Astrocyte (in vitro differentiated cells and primary cell): ENCODE measurements at regions not wholly inside any gene's neighbourhood (a gene's known extent, or its start where the extent isn't known, plus 50 kb on each side); places are given as distances from the start of the nearest gene placed in this dataset.

ENCODE experiments used
- DNase-seq: peaks from one replicate; pipeline ENCODE4 v3.0.0-alpha.2; 2010; ENCODE audit warnings: low read depth
- FAIRE-seq: peaks from 2 replicates; lab custom pipeline; 2011; peaks lifted over from hg19 to GRCh38; lab: Jason Lieb, UNC
- H2AFZ ChIP-seq: 2 replicates; pipeline ENCODE4 v1.6.0; 2012; ENCODE audit warnings: low read depth, low read length, inconsistent platforms
- H3K27ac ChIP-seq: 2 replicates; pipeline ENCODE4 v1.5.1; 2011; ENCODE audit warnings: low read depth, low read length, inconsistent platforms
- H3K27me3 ChIP-seq: 2 replicates; pipeline ENCODE4 v1.6.0; 2011; ENCODE audit warnings: low read length, inconsistent platforms; ENCODE audit not compliant: insufficient read depth
- H3K36me3 ChIP-seq: 2 replicates; pipeline ENCODE4 v1.5.1; 2011; ENCODE audit warnings: low read length, inconsistent platforms; ENCODE audit not compliant: insufficient read depth
- H3K4me1 ChIP-seq: 2 replicates; pipeline ENCODE4 v1.5.1; 2011; ENCODE audit warnings: low read length, inconsistent platforms; ENCODE audit not compliant: insufficient read depth
- H3K4me2 ChIP-seq: 2 replicates; pipeline ENCODE4 v1.6.0; 2012; ENCODE audit warnings: low read length, inconsistent platforms
- H3K4me3 ChIP-seq: 2 replicates; pipeline ENCODE4 v1.5.1; 2011; ENCODE audit warnings: low read depth, mild to moderate bottlenecking, low read length, inconsistent platforms; ENCODE audit not compliant: insufficient read depth
- H3K79me2 ChIP-seq: 2 replicates; pipeline ENCODE4 v1.6.0; 2012; ENCODE audit warnings: mild to moderate bottlenecking, low read length, inconsistent platforms; ENCODE audit not compliant: insufficient read depth
- H3K9ac ChIP-seq: 2 replicates; pipeline ENCODE4 v1.6.0; 2012; ENCODE audit warnings: mild to moderate bottlenecking, low read length, inconsistent platforms
- H3K9me3 ChIP-seq: 2 replicates; pipeline ENCODE4 v1.5.1; 2012; ENCODE audit warnings: low read depth, mild to moderate bottlenecking, low read length, inconsistent platforms; ENCODE audit not compliant: insufficient read depth
- H4K20me1 ChIP-seq: 2 replicates; pipeline ENCODE4 v1.6.0; 2012; ENCODE audit warnings: low read length, inconsistent platforms; ENCODE audit not compliant: insufficient read depth
- H3K27ac Mint-ChIP-seq: one replicate; pipeline ENCODE4 v1.8.0; 2021; ENCODE audit warnings: mild to moderate bottlenecking, mixed read lengths; ENCODE audit not compliant: unreplicated experiment
- H3K27me3 Mint-ChIP-seq: one replicate; pipeline ENCODE4 v1.8.0; 2021; ENCODE audit warnings: low read depth, mixed read lengths; ENCODE audit not compliant: unreplicated experiment
- H3K36me3 Mint-ChIP-seq: one replicate; pipeline ENCODE4 v1.8.0; 2021; ENCODE audit warnings: low read depth, mixed read lengths; ENCODE audit not compliant: unreplicated experiment
- H3K4me1 Mint-ChIP-seq: one replicate; pipeline ENCODE4 v1.8.0; 2021; ENCODE audit warnings: low read depth, mixed read lengths; ENCODE audit not compliant: unreplicated experiment
- H3K4me3 Mint-ChIP-seq: one replicate; pipeline ENCODE4 v1.8.0; 2021; ENCODE audit warnings: mild to moderate bottlenecking, moderate library complexity, mixed read lengths; ENCODE audit not compliant: unreplicated experiment
- H3K9me3 Mint-ChIP-seq: one replicate; pipeline ENCODE4 v1.8.0; 2021; ENCODE audit warnings: mild to moderate bottlenecking, mixed read lengths; ENCODE audit not compliant: unreplicated experiment
- CTCF ChIP-seq: IDR thresholded peaks from 2 replicates; pipeline ENCODE4 v1.5.1; 2011; ENCODE audit warnings: low read depth, mild to moderate bottlenecking, inconsistent platforms, low read length, moderate library complexity; ENCODE audit not compliant: insufficient read depth
- EZH2 ChIP-seq: IDR thresholded peaks from 2 replicates; pipeline ENCODE4 v1.6.1; 2012; ENCODE audit warnings: mild to moderate bottlenecking, low read length, inconsistent platforms; ENCODE audit not compliant: insufficient read depth

GRCh38 chr6:25130518-25130917, 148.7 kb upstream of the CARMIL1 start:
- Histone ChIP-seq H3K4me2 (no peak overlapping the region), H3K36me3 (no peaks in the 10 kb centered on the region), H3K79me2 (no peaks in the 10 kb centered on the region), H3K27ac (no peak overlapping the region), H3K9me3 (no peaks in the 10 kb centered on the region), H2AFZ (no peak overlapping the region), H3K4me3 (no peak overlapping the region), H4K20me1 (no peaks in the 10 kb centered on the region), H3K4me1 (no peaks in the 10 kb centered on the region), H3K27me3 (no peaks in the 10 kb centered on the region), H3K9ac (no peak overlapping the region)
- Mint-ChIP-seq H3K4me1 (no peaks in the 10 kb centered on the region), H3K27ac (no peak overlapping the region), H3K36me3 (no peaks in the 10 kb centered on the region), H3K27me3 (no peaks in the 10 kb centered on the region), H3K9me3 (peaks cover 3% of the 10 kb centered on the region), H3K4me3 (no peak overlapping the region)
- TF ChIP-seq EZH2 (no peak), CTCF (no peak)
- FAIRE-seq (no peak), DNase-seq (no peak)

- no peaks in the 10 kb centered on the region for H3K36me3 ChIP-seq
- no peak for FAIRE-seq
- Mint-ChIP-seq H3K27ac (no peak overlapping the region), H3K9me3 (peaks cover 5% of the 10 kb centered on the region), H3K36me3 (no peaks in the 10 kb centered on the region), H3K4me3 (no peak overlapping the region), H3K4me1 (no peaks in the 10 kb centered on the region), H3K27me3 (no peaks in the 10 kb centered on the region)
- DNase-seq, result no peak
- no peak overlapping the region for H3K27ac ChIP-seq
- no peaks in the 10 kb centered on the region for H4K20me1 ChIP-seq
- H3K4me2 ChIP-seq, result no peak overlapping the region
- H2AFZ ChIP-seq, result no peak overlapping the region
- no peak overlapping the region for H3K4me3 ChIP-seq
- no peak overlapping the region for H3K9ac ChIP-seq
- H3K9me3 ChIP-seq, result no peaks in the 10 kb centered on the region
- no peak for TF ChIP-seq CTCF
- TF ChIP-seq EZH2, result no peak
- H3K79me2 ChIP-seq, result no peaks in the 10 kb centered on the region
- peaks cover 1% of the 10 kb centered on the region for H3K4me1 ChIP-seq
- no peaks in the 10 kb centered on the region for H3K27me3 ChIP-seq
These were observed 146.2 kb upstream of the CARMIL1 start for GRCh38 chr6:25132934-25133333.

- no peaks in the 10 kb centered on the region for H3K79me2 ChIP-seq
- no peak overlapping the region for H2AFZ ChIP-seq
- H3K36me3 ChIP-seq, result no peaks in the 10 kb centered on the region
- no peak for DNase-seq
- H3K27me3 Mint-ChIP-seq, result no peaks in the 10 kb centered on the region
- no peak for FAIRE-seq
- H3K4me1 Mint-ChIP-seq, result peaks cover 5% of the 10 kb centered on the region
- no peak overlapping the region for H3K4me2 ChIP-seq
- no peak overlapping the region for H3K27ac Mint-ChIP-seq
- no peaks in the 10 kb centered on the region for H3K36me3 Mint-ChIP-seq
- H3K27ac ChIP-seq, result no peak overlapping the region
- H3K4me3 ChIP-seq, result no peak overlapping the region
- no peak for TF ChIP-seq EZH2
- TF ChIP-seq CTCF, result no peak
- peaks cover 7% of the 10 kb centered on the region for H3K4me1 ChIP-seq
- H3K9me3 ChIP-seq, result no peaks in the 10 kb centered on the region
- H3K4me3 Mint-ChIP-seq, result no peak overlapping the region
- H3K9me3 Mint-ChIP-seq, result peaks cover 5% of the 10 kb centered on the region
- no peaks in the 10 kb centered on the region for H4K20me1 ChIP-seq
- no peaks in the 10 kb centered on the region for H3K27me3 ChIP-seq
- H3K9ac ChIP-seq, result no peak overlapping the region
These were observed 145.6 kb upstream of the CARMIL1 start for GRCh38 chr6:25133568-25133967.
